ENCODE measurements at regions not wholly inside any gene's neighbourhood (a gene's known extent, or its start where the extent isn't known, plus 50 kb on each side); places are given as distances from the start of the nearest gene placed in this dataset.

DNA sequence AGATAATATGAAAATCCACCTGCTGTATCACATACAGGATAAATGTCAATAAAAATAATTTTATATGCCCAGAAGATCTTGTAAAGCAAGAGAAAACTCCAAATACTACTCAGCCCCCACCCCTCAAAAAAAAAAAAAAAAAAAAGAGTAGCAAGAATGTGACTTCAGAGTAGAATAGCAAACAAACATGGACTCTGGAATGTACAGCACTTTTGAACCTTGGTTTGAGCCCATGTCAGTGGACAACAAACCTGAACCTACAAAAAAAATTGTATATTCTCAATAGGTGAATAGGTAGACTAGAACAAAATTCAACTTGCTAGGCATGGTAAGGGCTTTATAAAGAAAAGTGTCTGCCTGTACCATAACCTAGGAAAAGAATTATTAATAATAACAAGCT is 428.0 kb downstream of the SLITRK6 start:
- no peak for DNase-seq

DNA sequence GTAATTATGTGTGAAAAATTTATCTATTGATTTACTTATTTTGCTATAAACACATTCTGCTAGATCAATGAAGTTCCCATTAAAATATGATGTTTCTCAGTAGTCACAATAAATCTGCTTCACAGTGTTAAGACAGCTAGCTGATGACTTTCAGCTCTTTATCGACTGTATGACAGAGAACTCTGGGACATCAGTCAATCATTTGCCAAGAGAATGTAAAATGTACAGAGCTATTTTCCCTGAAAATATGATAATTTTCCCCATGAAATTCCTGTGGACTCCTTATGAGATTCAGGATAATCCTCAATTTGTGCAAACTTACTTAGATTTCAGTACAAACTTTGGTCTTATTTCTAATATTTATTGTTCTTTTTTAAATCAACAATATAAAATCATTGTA is 430.5 kb downstream of the SLITRK6 start:
- DNase-seq, result no peak

DNA sequence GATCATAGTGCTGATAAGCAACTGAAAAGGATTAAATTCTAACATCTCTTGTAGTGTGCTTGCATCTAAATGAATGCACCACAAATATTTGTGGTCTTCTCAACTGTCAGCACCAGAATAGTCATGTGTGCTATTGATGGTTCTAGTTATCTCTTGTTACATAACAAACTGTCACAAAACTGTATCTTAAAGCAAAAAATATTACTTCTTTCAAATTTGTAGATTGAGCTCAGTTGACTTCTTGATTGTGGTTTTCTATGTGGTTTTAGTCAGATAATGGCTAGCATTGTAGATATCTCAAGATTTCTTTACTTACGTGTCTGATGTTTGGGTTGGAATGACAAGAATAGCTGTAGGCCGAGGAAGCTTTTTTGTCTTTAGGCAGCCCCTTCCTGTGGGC is 431.3 kb downstream of the SLITRK6 start:
- no peak for DNase-seq

DNA sequence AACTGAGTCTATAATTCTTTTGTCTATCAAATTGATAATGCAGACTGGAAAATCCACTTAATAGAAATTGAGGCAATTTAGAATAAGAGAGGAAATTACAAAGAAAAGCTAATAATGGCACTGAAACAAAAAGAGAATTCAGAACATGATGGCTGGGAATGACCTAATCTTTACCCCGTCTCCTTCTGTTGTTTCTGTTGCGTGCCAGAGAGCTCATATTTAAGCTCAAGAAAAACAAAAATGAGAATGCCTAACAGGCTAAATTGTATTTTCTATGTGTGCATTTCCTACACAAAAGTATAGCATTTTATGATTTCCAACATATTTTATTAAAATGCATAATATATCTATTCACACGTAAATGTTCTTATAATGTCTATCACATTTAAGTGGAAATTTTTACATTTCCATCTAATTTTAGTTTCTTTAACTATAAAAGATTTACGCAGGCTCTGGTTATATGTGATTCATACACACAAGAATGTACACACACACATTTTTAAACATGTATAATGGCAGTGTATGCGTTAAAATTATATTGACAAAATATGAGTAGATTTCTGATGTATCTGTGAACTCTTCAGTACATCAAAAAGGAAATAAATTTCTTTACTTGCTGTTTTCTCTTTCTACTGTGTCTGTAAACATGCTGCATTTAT is 432.3 kb downstream of the SLITRK6 start:
- DNase-seq, result no peak

DNA sequence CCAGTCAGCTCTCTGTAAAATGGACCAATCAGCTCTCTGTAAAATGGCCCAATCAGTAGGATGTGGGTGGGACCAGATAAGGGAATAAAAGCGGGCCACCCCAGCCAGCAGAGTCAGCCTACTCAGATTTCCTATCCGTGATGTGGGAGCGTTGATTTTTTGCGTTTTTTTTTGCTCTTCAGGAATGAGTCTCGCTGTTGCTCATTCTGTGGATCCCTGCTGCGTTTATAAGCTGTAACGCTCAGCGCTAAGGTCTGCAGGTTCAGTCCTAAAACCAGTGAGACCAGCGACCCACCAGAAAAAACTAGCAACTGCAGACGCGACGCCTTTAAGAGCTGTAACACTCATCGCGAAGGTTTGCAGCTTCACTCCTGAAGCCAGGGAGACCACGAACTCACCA is 435.7 kb downstream of the SLITRK6 start:
- no peak for DNase-seq

DNA sequence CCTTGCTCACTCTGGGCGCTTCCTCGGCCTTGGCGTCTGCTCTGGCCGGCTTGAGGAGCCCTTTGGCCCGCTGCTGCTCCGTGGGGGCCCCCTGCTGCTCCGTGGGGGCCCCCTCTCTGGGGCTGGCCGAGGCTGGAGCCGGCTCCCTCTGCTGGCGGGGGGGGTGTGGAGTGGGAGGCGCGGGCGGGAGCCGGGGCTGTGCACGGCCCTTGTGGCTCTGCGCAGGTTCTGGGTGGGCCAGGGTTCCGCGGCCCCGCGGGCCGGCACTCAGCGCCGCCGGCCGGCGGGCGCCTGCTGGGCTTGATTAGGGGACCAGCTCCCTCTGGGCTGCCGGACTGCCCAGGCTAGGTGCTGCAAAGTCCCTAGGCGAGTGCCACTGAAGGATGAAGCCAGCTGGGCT is 436.2 kb downstream of the SLITRK6 start:
- DNase-seq, result no peak

DNA sequence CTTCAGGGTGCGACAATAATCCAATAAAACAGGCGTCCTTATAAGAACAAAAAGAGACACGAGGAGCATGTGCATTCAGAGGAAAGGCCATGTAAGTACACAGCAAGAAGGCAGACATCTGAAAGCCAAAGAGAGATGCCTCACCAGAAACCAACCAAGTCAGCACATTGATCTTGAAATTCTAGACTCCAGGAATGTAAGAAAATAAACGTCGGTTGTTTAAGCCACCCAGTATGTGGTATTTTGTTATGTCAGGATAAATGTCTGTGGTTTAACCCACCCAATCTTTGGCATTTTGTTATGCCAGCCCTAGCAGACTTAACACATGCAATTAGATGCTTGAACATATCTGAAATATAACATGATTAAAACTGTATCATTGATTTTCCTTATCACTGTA is 452.0 kb downstream of the SLITRK6 start:
- DNase-seq, result no peak

DNA sequence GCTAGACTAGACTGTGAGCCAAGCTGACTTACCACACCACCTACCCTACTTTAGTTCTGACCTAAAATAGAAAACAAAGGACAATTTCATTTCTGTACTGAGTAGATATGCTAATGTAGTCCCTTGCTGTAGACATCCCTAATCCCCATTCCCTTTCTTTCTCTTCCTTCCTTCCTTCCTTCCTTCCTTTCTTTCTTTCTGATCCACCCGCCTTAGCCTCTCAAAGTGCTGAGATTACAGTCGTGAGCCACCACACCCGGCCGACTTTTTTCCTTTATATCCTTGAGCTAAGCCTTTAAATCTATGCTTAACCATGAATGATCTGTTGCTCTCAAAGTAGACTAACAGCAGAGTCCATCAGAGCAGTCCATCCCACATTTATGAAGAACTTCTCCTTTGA is 465.0 kb downstream of the SLITRK6 start:
- no peak for DNase-seq

DNA sequence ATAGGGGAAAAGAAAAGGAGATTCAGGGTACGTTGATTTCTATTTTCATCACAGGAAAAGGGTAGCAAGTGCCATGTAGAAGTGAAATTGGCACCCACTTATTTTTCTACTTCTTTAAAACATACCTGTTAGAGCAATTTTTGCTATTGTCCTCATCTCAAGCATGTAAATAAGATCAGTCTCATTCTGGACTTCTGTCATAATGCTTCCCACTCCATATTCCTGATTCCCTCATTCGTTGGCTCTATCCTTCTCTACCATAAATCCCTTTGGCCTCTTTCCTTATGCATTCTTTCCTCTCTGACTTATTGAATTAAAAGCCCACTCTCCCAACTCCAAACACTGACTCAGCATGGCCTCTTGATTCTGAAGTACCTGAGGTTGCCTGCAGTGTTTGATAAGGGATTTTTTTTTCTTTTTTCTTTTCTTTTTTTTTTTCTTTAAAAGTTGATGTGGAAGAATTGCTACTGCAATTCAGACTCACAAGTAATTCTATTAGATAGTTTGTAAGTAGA is 465.7 kb downstream of the SLITRK6 start:
- DNase-seq, result no peak

DNA sequence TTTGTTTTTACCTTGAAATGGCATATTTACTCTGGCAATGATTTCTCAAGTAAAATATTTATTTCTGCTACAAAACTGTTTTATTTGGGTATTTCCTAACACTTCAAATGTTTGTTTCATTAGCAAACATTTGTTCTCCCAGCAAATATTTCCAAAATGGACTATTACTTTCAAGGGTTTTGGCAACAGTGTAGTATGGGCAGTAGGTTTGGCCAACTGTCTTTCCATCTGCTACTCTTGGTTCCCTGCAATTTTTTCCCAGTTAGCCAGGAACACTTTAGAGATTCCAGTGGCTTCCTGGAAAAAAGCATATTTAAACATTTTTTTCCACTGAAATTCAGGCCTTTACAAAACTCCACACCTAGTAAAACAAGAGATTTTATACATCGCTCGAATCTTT is 466.6 kb downstream of the SLITRK6 start:
- DNase-seq, result no peak

DNA sequence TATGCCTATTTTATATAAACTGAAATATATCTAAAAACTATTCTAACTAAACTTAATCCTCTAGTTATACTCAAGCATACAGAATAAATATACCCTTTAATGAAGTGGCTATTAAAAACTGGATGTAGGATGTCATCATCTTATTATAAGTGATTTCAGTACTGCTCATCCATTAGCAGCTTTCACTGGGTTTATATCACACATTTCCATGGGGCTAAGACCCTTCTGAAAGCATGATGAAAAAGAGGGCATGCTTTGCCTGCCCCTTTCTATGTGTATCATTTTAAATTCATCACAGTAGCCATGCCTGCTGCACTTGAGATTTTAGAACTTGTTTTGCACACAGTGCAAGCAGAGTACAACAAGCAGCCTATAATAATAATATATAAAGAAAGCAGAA is 477.5 kb downstream of the SLITRK6 start:
- no peak for DNase-seq

DNA sequence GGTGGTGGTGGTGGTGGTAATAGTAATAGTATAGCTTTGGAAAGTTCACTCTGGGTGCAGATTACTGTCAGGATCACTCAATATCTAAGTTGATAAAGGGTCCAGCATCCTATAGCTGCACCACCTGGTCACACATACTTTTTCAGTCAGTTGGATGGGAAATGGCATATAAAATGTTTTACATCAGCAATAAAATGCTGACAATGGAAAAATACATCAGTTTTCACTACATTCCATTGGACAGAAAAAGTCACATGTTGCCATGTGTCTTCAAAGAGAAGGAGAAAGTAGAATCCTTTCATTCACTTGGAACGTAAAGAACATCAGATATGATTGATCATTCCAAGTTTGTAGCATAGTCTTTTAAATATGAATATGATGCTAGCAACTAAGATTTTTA is 481.4 kb downstream of the SLITRK6 start:
- no peak for DNase-seq

DNA sequence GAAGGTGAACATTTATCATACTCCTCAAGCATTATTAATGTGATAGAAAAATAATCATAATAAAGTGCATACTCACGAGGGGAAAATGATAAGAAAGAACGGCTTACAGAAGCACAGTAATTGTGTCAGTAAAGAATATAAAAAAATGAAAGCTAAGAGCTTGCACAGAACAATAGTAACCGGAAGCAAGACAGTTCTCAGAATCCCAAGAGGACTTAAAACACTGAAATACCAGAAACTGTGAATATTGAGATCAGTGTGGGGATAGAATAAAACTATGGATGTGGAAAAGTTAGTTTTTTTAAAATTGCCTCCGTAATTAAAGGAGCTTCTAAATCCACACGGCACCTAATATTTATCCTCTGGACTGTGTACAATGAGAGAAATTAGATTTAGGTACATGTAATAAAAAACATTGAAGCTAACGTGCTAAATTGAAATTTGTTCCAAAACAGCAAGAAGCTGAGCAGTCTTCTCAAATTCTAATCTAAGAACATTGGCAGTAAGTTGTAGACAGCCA is 482.7 kb downstream of the SLITRK6 start:
- no peak for DNase-seq

DNA sequence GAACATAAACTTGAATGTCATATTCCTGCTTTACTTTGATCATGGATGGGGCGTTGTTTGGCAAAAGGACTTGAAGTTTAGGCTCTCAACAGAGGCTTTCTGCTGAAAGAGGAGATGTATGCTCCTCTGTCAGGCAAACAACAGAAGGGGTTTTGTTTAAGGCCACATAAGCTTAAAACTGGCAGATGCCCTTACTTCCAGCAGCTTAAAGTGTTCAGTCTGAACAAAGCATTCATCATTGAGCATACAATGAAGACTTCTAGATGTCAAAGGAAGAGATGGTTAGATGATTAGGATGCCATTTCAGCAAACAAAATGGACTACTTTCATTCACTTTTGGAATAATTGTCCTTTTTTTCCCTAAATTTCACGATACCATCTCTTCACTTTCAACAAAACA is 484.5 kb downstream of the SLITRK6 start:
- DNase-seq, result peak; percentile 4

DNA sequence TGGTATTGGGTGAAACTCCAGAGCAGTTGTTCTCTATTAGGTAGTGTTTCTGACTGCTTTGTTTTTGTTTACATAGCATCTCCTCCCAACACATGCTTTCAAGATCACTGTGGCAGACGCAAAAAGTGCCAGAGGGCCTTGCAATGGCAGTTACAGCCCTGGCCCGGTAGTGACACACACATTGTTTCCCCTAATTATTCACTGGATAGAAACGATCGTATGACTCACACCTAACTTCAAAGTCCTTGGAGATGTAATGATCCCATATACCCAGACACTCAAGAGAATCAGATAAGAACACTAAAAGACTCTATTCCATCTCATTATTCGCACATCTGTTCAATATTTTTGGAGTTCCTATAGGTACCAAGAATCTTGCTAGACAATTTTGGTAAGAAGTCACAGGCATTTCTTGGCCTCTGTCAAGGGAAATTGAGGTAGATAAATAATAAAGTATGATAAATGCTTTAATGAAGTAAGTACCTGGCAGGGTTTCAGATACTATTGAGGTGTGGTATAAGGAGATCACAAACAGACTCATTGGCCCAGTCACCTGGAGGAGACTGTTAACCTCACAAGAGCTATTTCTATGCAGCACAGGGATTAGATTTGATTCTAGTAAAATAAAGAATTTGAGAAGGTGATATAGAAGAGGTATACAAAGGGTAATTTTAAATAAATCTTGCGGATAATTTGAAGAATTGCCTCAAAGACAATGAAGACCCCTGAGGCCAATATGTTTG is 485.3 kb downstream of the SLITRK6 start:
- no peak for DNase-seq

DNA sequence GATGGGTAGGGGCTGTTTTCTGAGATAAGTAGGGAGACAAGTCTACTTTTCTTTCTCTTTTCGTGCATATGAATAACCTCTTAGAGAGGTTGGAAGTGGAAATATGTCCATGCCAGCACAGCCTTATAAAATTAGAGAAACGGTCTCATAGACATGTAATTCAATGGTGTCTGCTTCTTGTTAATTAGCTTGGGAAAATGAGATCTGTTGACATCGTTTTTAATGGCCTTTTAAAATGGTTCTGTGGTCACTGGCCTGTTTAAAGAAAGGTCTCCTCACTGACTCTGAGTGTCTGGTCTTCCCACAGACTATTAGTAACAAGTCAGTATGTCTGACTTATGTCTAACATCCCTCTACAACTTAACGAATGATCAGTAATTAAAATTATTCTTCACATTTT is 487.1 kb downstream of the SLITRK6 start:
- DNase-seq, result no peak

DNA sequence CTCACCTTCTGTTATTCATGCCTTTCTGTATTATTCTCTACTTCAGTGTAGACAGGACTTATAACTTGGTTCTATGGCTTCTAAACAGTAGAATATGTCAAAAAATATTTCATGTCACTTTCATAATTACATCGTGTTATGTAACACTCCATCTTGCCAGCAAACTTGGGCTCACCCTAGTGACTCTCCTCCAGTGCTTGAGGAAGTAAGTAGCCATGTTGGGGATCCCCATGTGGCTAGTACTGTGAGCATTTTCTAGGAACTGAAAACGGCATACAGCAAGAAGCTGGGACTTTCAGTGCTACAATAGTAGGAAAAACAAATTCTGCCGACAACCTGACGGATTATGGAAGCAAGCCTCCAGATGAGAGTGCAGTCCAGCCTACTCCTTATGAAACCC is 495.6 kb downstream of the SLITRK6 start:
- no peak for DNase-seq

DNA sequence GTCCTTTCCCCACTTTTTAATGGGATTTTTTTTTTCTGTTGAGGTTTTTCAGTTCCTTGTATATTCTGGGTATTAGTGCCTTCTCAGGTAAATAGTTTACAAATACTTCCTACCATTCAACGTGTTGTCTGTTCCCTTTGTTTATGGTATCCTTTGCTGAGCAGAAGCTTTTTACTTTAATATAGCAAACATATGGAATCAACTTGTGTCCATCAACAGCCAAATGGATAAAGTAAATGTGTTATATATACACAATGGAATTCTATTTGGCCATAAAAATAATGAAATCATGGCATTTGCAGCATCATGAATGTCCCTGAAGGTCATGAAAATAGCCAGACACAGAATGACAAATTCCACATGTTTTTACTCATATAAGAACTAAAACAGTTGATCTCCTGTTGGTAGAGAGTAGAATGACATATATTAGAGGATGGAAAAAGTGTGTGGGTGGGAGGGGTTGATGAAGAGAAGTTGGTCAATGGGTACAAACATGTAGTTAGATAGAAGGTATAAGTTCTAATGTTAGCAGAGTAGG is 500.8 kb downstream of the SLITRK6 start:
- DNase-seq, result no peak

DNA sequence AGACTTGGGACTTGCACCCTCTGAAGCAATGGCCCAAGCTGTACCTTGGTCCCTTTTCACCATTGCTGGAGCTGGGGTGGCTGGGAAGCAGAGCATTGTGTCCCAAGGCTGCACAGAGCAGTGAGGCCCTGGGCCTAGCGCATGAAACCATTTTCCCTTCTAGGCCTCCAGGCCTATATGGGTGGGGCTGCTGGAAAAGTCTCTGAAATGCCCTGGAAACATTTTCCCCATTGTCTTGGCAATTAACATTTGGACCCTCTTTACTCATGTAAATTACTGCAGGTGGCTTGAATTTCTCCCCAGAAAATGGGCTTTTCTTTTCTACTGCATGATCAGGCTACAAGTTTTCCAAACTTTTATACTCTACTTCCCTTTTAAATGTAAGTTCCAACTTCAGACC is 510.5 kb downstream of the SLITRK6 start:
- no peak for DNase-seq

DNA sequence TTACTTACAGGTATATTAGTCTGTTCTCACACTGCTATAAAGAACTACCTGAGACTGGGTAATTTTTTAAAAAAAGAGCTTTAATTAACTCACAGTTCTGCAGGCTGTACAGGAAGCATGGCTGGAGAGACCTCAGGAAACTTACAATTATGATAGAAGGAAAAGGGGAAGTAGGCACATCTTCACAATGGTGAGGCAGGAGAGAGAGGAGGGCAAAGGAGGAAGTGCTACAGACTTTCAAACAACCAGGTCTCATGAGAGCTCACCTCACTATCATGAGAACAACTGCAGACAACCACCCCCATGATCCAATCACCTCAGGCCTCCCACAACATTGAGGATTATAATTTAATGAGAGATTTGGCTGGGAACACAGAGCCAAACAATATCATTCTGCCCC is 511.7 kb downstream of the SLITRK6 start:
- no peak for DNase-seq

DNA sequence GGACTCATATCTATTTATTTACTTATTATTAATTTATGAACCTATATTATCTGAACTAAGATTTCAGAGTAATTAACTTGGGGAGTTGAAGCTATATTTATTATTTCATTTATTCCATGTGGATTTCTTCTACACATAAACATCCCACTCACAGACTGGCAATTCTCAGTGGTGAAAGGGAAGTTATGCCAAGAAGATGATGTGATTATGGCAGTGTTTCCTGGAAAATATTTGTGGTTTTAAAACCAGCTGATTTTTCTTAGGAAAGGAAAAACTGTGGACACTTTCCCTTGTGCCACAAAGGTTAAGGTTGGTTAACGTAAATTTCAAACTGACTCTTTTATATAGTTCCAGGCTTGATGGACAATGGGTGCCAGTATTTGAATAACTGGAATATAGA is 513.1 kb downstream of the SLITRK6 start:
- no peak for DNase-seq

DNA sequence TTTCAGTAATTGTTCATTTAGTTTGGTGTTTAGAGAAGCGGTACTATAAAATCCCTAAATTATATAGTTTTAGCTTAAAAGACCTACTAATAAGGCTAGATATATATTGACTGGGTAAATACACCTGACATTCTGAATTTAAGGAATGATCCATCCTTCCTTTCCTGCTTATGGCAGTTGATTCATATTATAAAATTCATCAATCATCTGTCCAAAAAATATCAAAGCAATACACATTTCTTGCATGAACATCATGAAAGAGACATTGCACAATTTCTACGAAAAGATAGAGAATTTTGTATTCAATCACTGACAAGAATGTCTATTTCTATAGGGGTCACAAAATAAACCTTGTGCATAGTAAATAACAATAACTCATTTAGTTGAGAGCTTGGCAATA is 514.9 kb downstream of the SLITRK6 start:
- DNase-seq, result no peak

DNA sequence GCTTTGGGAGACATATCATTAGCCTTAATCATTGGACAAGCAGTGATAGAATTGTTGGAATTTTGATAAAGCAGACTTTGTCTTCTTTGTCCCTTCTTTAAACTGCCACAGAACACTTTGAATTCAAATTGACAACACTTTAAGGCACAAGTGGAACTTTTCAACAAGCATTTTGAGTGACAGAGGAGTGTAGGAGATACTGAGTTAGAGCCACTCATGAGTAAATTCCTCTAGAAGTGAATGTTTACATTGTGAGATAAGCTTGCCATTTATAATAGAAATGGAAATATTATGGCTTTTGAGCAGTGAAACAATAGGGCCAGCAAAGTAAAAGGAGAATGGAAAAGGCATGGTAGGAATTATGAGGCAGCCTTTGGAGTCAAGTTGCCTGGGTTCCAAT is 515.8 kb downstream of the SLITRK6 start:
- no peak for DNase-seq

DNA sequence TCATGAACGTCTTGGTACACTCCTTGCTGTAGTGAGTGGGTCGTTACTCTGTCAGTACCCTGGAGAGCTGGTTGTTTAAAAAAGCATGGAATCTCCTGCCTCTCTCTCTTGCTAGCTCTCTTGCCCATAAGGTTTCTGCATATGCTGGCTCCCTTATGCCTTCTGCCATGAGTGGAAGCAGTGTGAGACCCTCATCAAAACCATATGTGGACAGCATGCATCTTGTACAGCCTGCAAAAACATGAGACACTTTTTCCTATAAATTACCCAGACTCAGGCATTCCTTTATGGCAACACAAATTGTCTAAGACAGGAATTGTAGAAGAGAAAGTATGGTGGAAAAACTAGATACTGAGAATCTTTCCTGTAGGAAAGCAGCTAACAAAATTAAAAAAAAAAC is 516.3 kb downstream of the SLITRK6 start:
- no peak for DNase-seq
